OCI-LY1 (cell line): ENCODE measurements at regions not wholly inside any gene's neighbourhood (a gene's known extent, or its start where the extent isn't known, plus 50 kb on each side); places are given as distances from the start of the nearest gene placed in this dataset.

Experiments used
- EZH2 ChIP-seq: fragments of 200-600 bp; sonication (generic), shearing (Covaris generic); IDR thresholded peaks from 2 replicates; pipeline ENCODE4 v1.8.0; 2017; ENCODE audit warnings: borderline replicate concordance, mixed run types, mild to moderate bottlenecking, antibody characterized with exemption, low read length, moderate library complexity, mixed read lengths
- TF ChIP-seq, protein P1 (sequence below): fragments of 200-600 bp; sonication (generic), shearing (Covaris generic); IDR thresholded peaks from 2 replicates; pipeline ENCODE4 v1.5.1; 2017; ENCODE audit warnings: mild to moderate bottlenecking, antibody characterized with exemption, low read length, moderate library complexity, mixed read lengths

DNA sequence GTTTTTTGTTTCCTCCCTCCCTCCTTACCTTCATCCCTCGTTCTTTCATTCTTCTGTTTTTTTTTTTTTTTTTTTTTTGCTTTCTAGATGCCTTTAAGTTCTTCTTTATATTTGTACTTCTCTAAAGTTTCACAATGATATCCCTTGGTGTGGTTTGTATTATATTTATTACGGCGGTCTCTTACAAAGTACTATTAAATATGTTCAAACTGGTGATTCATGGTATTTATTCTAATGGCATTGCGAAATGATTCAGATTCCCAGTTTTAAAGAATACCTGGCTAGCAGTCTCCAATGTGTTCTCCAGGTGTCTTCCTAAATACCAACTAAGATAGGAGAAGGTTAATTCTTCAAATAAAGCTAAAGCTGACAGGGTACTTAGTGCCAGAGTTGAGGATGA, 690.1 kb upstream of the COX7C start:
- TF ChIP-seq EZH2 = no peak
- TF ChIP-seq, protein P1, sequence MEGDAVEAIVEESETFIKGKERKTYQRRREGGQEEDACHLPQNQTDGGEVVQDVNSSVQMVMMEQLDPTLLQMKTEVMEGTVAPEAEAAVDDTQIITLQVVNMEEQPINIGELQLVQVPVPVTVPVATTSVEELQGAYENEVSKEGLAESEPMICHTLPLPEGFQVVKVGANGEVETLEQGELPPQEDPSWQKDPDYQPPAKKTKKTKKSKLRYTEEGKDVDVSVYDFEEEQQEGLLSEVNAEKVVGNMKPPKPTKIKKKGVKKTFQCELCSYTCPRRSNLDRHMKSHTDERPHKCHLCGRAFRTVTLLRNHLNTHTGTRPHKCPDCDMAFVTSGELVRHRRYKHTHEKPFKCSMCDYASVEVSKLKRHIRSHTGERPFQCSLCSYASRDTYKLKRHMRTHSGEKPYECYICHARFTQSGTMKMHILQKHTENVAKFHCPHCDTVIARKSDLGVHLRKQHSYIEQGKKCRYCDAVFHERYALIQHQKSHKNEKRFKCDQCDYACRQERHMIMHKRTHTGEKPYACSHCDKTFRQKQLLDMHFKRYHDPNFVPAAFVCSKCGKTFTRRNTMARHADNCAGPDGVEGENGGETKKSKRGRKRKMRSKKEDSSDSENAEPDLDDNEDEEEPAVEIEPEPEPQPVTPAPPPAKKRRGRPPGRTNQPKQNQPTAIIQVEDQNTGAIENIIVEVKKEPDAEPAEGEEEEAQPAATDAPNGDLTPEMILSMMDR = no peak
